H1 (cell line): ENCODE measurements at regions not wholly inside any gene's neighbourhood (a gene's known extent, or its start where the extent isn't known, plus 50 kb on each side); places are given as distances from the start of the nearest gene placed in this dataset.
"Not testable (repeated sequence)": the region's sequence is repeated elsewhere in the genome, so short reads cannot be mapped to it uniquely, and the experiment has no call there.

Source experiments
- CTCF ChIA-PET: fragments of 300-600 bp; sonication (Branson Sonifier 250); formaldehyde crosslinking; loops from one replicate; lab custom pipeline; 2021; ENCODE audit not compliant: partially characterized antibody; lab: Charles Lee
- POLR2A ChIA-PET: fragments of 300-600 bp; sonication (Branson Sonifier 250); formaldehyde crosslinking; loops from one replicate; lab custom pipeline; 2021; ENCODE audit warnings: inconsistent platforms; ENCODE audit not compliant: partially characterized antibody; lab: Charles Lee
- DNase-seq, 2 experiments: peaks; one replicate each; pipeline versions ENCODE4 v3.0.0 to v3.0.0-alpha.2; 2010 to 2022; ENCODE audit warnings: low spot score in 2 of 2, low read depth in 1 of 2, mixed read lengths in 1 of 2
- FAIRE-seq: peaks from 2 replicates; lab custom pipeline; 2011; peaks lifted over from hg19 to GRCh38; lab: Jason Lieb, UNC
- H2AFZ ChIP-seq: 2 replicates; pipeline ENCODE4 v1.8.1; 2012; ENCODE audit warnings: low read length, inconsistent platforms
- H2AK5ac ChIP-seq: 2 replicates; pipeline ENCODE4 v1.6.1; 2013; ENCODE audit warnings: low read depth, low read length
- H2BK120ac ChIP-seq: replicated peaks from 2 replicates; pipeline ENCODE3; 2013; ENCODE audit warnings: low read depth, low read length, inconsistent platforms
- H2BK12ac ChIP-seq: 2 replicates; pipeline ENCODE4 v1.6.1; 2013; ENCODE audit warnings: low read depth, low read length
- H2BK15ac ChIP-seq: 2 replicates; pipeline ENCODE4 v1.6.1; 2013; ENCODE audit warnings: low read length
- H2BK20ac ChIP-seq: 2 replicates; pipeline ENCODE4 v1.6.1; 2013; ENCODE audit warnings: low read length
- H2BK5ac ChIP-seq: 2 replicates; pipeline ENCODE4 v1.6.1; 2013; ENCODE audit warnings: low read depth, low read length
- H3K14ac ChIP-seq: 2 replicates; pipeline ENCODE4 v1.6.1; 2013; ENCODE audit warnings: inconsistent platforms; ENCODE audit not compliant: insufficient read length
- H3K18ac ChIP-seq: 2 replicates; pipeline ENCODE4 v1.6.1; 2013; ENCODE audit warnings: low read length; ENCODE audit errors: extremely low read depth
- H3K23ac ChIP-seq: 2 replicates; pipeline ENCODE4 v1.6.1; 2013; ENCODE audit warnings: inconsistent platforms; ENCODE audit not compliant: insufficient read length
- H3K23me2 ChIP-seq: 2 replicates; pipeline ENCODE4 v1.6.1; 2013; ENCODE audit warnings: low read depth, low read length
- H3K27ac ChIP-seq: 2 replicates; pipeline ENCODE4 v1.6.1; 2011; ENCODE audit warnings: low read depth, low read length, inconsistent platforms
- H3K27me3 ChIP-seq, 4 experiments: replicated peaks in 1 of 4; 1 replicate in 1 of 4; 2 replicates in 3 of 4; pipeline versions ENCODE4 v1.6.1 to v1.8.1; 2011 to 2013; ENCODE audit warnings: low read length in 3 of 4, mild to moderate bottlenecking in 3 of 4, inconsistent platforms in 2 of 4, mixed read lengths in 2 of 4, moderate library complexity in 1 of 4; ENCODE audit not compliant: control insufficient read depth in 3 of 4, insufficient read depth in 3 of 4; ENCODE audit errors: extremely low read depth in 1 of 4
- H3K36me3 ChIP-seq, 4 experiments: 2 replicates each; pipeline versions ENCODE4 v1.6.1 to v1.8.1; 2011 to 2013; ENCODE audit warnings: mild to moderate bottlenecking in 4 of 4, low read length in 3 of 4, moderate library complexity in 2 of 4, control low read depth in 1 of 4, inconsistent platforms in 1 of 4; ENCODE audit not compliant: insufficient read depth in 4 of 4, control insufficient read depth in 2 of 4
- H3K4ac ChIP-seq: replicated peaks from 2 replicates; pipeline ENCODE3; 2013; ENCODE audit warnings: low read length, low read depth, mixed read lengths, inconsistent platforms; ENCODE audit not compliant: insufficient read length
- H3K4me1 ChIP-seq, 4 experiments: replicated peaks in 1 of 4; 1 replicate in 1 of 4; 2 replicates in 3 of 4; pipeline versions ENCODE4 v1.6.1 to v1.8.1; 2011 to 2013; ENCODE audit warnings: low read length in 3 of 4, inconsistent platforms in 2 of 4, mixed read lengths in 1 of 4; ENCODE audit not compliant: insufficient read depth in 4 of 4, control insufficient read depth in 3 of 4
- H3K4me2 ChIP-seq, 2 experiments: 2 replicates each; pipeline versions ENCODE4 v1.6.1 to v1.8.1; 2011 to 2013; ENCODE audit warnings: low read depth in 2 of 2, low read length in 2 of 2, control low read depth in 1 of 2, inconsistent platforms in 1 of 2, mild to moderate bottlenecking in 1 of 2; ENCODE audit not compliant: insufficient read depth in 1 of 2
- H3K4me3 ChIP-seq, 4 experiments: fragments of 200-600, 300-600 bp in 1 of 4; sonication (generic), shearing (Covaris generic), sonication (Bioruptor Twin) in 1 of 4; 2 replicates each; pipeline versions ENCODE4 v1.5.1 to v1.8.1; 2011 to 2016; ENCODE audit warnings: low read length in 4 of 4, low read depth in 3 of 4, control low read depth in 2 of 4, inconsistent platforms in 2 of 4, mild to moderate bottlenecking in 2 of 4, mixed read lengths in 1 of 4, moderate library complexity in 1 of 4; ENCODE audit not compliant: insufficient read depth in 2 of 4; ENCODE audit errors: extremely low read depth in 1 of 4
- H3K56ac ChIP-seq: replicated peaks from 2 replicates; pipeline ENCODE3; 2013; ENCODE audit warnings: low read depth, mild to moderate bottlenecking, mixed read lengths, low read length, inconsistent platforms; ENCODE audit not compliant: insufficient read length
- H3K79me1 ChIP-seq: 2 replicates; pipeline ENCODE4 v1.6.1; 2013; ENCODE audit warnings: low read depth, low read length, control low read depth
- H3K79me2 ChIP-seq, 2 experiments: 2 replicates each; pipeline versions ENCODE4 v1.6.1 to v1.8.1; 2012 to 2013; ENCODE audit warnings: low read length in 2 of 2, mild to moderate bottlenecking in 2 of 2, inconsistent platforms in 1 of 2; ENCODE audit not compliant: insufficient read depth in 2 of 2, control insufficient read depth in 1 of 2
- H3K9ac ChIP-seq, 4 experiments: replicated peaks in 1 of 4; 1 replicate in 1 of 4; 2 replicates in 3 of 4; pipeline versions ENCODE4 v1.6.1 to v1.8.1; 2011 to 2013; ENCODE audit warnings: low read depth in 3 of 4, low read length in 3 of 4, control low read depth in 2 of 4, mild to moderate bottlenecking in 2 of 4, moderate library complexity in 2 of 4, inconsistent platforms in 1 of 4; ENCODE audit errors: extremely low read depth in 1 of 4
- H3K9me3 ChIP-seq, 2 experiments: 2 replicates each; pipeline versions ENCODE4 v1.6.1 to v1.8.1; 2012 to 2013; ENCODE audit warnings: mild to moderate bottlenecking in 2 of 2, moderate library complexity in 2 of 2, control low read depth in 1 of 2, inconsistent platforms in 1 of 2, low read depth in 1 of 2, low read length in 1 of 2, mixed read lengths in 1 of 2; ENCODE audit not compliant: insufficient read depth in 2 of 2
- H4K20me1 ChIP-seq, 2 experiments: replicated peaks in 1 of 2; 2 replicates each; pipeline versions ENCODE3 to v1.8.1; 2011 to 2013; ENCODE audit warnings: inconsistent platforms in 2 of 2, low read length in 2 of 2, mild to moderate bottlenecking in 1 of 2; ENCODE audit not compliant: insufficient read depth in 2 of 2, control insufficient read depth in 1 of 2
- H4K5ac ChIP-seq: 2 replicates; pipeline ENCODE4 v1.6.1; 2013; ENCODE audit warnings: low read length, low read depth, mixed read lengths, inconsistent platforms; ENCODE audit not compliant: insufficient read length
- H4K8ac ChIP-seq: 2 replicates; pipeline ENCODE4 v1.8.0; 2013; ENCODE audit warnings: mild to moderate bottlenecking, moderate library complexity, low read length, inconsistent platforms; ENCODE audit not compliant: insufficient read depth; ENCODE audit errors: extremely low read depth
- H4K91ac ChIP-seq: replicated peaks from 2 replicates; pipeline ENCODE3; 2013; ENCODE audit warnings: low read length, mixed read lengths, inconsistent platforms; ENCODE audit not compliant: insufficient read length
- WGBS, 2 experiments: shearing (Covaris generic) in 1 of 2; methylation state at CpG; one replicate each; pipeline versions ENCODE4 v1.1.6 to v1.1.7; 2013 to 2015; ENCODE audit warnings: low lambda C conversion rate in 2 of 2, mixed read lengths in 2 of 2, inconsistent platforms in 1 of 2, low coverage in 1 of 2, missing lambda C conversion rate in 1 of 2; ENCODE audit not compliant: insufficient replicate concordance in 2 of 2, insufficient coverage in 1 of 2, insufficient read length in 1 of 2; ENCODE audit errors: extremely low coverage in 1 of 2, missing lambda C conversion rate in 1 of 2; 5-methylcytosine and 5-hydroxymethylcytosine counted together

- not testable (repeated sequence) for H4K91ac ChIP-seq, H2BK20ac ChIP-seq, H2BK5ac ChIP-seq, H3K4me1 ChIP-seq, H3K27ac ChIP-seq, H2BK12ac ChIP-seq, H3K9ac ChIP-seq, H3K36me3 ChIP-seq, H3K23me2 ChIP-seq, H4K5ac ChIP-seq, H3K23ac ChIP-seq, H3K18ac ChIP-seq, H3K4me2 ChIP-seq, H3K79me1 ChIP-seq, H3K14ac ChIP-seq, H4K8ac ChIP-seq, H3K56ac ChIP-seq, H2BK15ac ChIP-seq, H2AK5ac ChIP-seq, H3K4ac ChIP-seq, H3K27me3 ChIP-seq, H2AFZ ChIP-seq, DNase-seq, H3K79me2 ChIP-seq, H2BK120ac ChIP-seq, FAIRE-seq, H3K9me3 ChIP-seq, H3K4me3 ChIP-seq, H4K20me1 ChIP-seq
- WGBS, 2 experiments, result 91% methylated on average over 11 of the region's 11 CpGs; no CpG with 5 or more reads in 1 of the 2 experiments
- POLR2A ChIA-PET, result interaction anchor here (1.4 kb wide), 1 partner anchor 48 kb away, joined by 5 read pairs; no protein-coding TSS in a partner anchor
- CTCF ChIA-PET, result interaction anchor here (1.7 to 2.6 kb wide), 4 partner anchors 10 to 53 kb away, joined by 4 to 9 read pairs (median 6); no protein-coding TSS in a partner anchor
Observed at GRCh38 chr12:124697722-124698121, 130.3 kb upstream of the NCOR2 start.
